RPMI7951 (cell line): ENCODE measurements at regions not wholly inside any gene's neighbourhood (a gene's known extent, or its start where the extent isn't known, plus 50 kb on each side); places are given as distances from the start of the nearest gene placed in this dataset.

Source experiments
- DNase-seq: peaks from one replicate; pipeline ENCODE4 v3.0.0-alpha.2; 2012; ENCODE audit warnings: low read depth

- no peak for DNase-seq
These were observed 80.1 kb upstream of the CREB1 start for GRCh38 chr2:207449642-207450165.

DNA sequence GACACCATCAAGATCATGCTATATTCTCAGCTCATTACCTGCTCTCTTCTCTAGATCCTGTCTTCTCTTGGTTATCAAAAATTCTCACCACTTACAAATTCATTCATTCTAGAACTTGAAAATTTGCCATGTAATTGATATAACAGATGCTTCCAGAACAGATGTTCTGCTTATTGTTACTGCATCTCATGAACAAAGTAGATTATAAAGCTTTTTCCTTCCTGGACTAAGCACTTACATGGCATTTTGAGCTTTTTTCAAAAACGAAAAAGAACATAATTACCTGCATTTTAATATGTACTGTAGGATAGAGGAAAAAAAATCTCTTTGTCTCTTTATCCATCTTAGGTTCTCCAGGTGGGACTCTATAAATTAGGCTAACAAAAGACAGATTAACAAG, 79.6 kb upstream of the CREB1 start:
- no peak for DNase-seq

DNA sequence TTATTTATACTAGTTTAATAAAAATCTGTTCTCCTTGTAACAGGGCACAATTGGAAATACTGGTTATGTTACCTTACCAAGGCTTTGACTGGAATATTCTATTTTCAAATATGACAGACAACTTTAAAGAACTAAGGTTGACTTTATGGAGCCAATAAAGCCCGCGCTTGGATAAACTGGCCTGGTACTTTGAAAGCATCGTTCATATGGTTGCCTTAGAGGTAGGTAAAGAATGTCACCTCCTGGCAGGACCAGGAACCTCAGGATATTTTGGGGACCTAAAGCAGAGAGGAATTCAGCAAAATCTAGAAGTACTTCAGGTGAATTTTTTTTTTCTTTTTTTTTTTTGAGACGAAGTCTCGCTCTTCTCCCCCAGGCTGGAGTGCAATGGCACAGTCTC, 71.2 kb upstream of the CREB1 start:
- no peak for DNase-seq

GRCh38 chr2:207459990-207460757, 69.6 kb upstream of the CREB1 start:
- DNase-seq: no peak

DNA sequence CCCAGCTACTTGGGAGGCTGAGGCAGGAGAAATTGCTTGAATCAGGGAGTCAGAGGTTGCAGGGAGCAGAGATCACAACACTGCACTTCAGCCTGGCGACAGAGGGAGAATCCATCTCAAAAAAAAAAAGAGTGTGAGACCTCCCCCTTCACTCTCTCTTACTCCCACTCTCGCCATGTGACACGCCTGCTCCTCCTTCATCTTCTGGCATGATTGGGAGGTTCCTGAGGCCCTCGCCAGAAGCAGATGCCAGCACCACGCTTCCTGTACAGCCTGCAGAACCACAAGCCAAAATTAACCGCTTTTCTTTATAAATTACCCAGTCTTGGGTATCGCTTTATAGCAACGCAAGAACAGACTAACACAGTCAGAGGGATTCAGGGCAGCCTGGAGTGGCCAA, 66.3 kb upstream of the CREB1 start:
- no peak for DNase-seq

DNA sequence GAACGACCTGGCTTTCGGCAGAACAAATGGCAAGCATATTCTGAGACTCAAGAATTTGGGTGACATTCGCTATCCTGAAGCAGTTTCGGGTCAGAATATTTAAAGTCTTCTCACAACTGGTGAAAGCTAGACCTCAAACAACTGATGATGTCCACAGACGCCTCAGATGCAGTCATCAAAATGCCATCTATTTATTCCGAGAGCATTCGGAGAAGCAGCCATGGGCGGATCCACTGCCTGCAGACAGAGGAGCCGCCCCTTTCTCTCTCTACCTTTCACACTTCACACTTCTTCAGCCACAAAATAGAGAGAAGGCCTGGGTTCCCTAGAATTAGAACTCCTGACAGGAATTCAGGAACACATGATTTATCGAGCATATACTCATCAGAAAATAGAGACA, 65.8 kb upstream of the CREB1 start:
- DNase-seq: no peak

DNA sequence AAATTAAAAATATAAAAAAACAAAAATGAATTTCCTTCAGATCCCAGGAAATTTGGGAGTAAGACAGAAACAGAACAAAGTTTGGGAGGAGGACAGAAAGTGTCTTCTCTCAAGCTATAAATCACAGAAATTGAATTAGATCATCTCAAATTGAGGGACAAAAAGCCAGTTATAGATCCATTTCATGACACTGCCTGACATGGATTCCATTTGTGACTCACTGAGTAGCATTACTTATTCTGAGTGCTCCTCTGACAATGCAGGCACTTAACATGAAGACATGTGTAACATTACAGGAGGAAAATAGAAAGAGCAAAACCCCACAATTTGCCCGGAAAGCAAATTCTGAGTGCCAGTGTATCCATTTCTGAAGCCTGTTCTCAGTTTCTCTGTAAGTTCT, 63.9 kb upstream of the CREB1 start:
- no peak for DNase-seq

- DNase-seq: peak; percentile 75
These were observed 61.9 kb upstream of the CREB1 start for GRCh38 chr2:207467716-207468347.

DNA sequence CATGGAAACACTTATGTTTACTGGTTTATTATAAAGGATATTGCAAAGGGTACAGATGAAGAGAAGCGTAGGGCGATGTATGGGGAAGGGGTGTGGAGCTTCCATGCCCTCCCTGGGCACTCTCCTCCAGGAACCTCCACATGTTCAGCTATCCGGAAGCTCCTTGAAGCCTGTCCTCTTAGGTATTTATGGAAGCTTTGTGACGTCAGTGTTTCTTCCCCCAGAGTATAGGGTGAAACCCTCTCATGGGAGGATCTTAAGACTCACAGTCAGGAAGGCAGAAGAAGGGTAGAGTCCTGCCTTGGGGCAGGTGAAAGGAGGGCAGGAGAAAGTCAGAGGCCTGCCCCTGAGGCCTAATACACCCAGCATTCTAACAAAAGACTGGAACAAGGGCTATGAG, 61.3 kb upstream of the CREB1 start:
- no peak for DNase-seq

DNA sequence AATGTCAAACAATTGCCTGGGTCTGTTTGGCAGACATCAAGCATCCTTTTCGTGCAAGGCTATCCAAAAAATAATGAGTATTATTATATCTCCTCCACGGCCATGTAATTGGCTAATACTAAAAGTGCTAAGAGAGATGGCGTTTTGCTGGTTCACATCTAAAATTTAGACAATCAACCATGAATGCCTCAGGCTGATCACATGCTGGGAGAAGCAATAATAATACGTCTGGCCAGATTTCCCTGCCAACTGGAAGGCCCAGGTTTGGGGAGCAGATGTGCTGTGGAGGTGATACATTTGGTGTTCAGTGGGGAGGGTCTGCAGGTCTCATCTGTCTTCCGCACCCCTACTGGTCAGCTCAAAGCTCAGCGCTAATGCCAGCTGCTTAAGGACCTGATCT, 60.3 kb upstream of the CREB1 start:
- no peak for DNase-seq

GRCh38 chr2:207469943-207470729, 59.6 kb upstream of the CREB1 start:
- no peak for DNase-seq

GRCh38 chr2:207471261-207471660, 58.5 kb upstream of the CREB1 start:
- no peak for DNase-seq

- no peak for DNase-seq
These were observed 57.3 kb upstream of the CREB1 start for GRCh38 chr2:207472343-207473048.

- DNase-seq: peak; percentile 80
These were observed 56.5 kb upstream of the CREB1 start for GRCh38 chr2:207473049-207473930.

DNA sequence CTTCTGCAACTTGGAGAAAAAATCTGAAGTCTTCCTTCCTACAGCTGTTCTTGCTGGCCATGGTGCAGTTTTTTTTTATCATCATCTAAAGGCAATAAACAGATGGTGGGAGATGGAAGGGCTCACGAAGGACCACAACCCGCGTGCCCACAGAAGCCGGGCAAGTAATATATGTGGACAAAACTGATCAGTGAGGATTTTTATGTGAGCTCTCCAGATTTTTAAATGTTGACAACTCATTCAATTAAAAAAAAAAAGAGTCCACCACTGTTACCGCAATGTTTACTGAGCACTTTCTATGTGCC, 55.9 kb upstream of the CREB1 start:
- DNase-seq: no peak

- DNase-seq: peak; percentile 57
These were observed 54.8 kb upstream of the CREB1 start for GRCh38 chr2:207474863-207475485.

DNA sequence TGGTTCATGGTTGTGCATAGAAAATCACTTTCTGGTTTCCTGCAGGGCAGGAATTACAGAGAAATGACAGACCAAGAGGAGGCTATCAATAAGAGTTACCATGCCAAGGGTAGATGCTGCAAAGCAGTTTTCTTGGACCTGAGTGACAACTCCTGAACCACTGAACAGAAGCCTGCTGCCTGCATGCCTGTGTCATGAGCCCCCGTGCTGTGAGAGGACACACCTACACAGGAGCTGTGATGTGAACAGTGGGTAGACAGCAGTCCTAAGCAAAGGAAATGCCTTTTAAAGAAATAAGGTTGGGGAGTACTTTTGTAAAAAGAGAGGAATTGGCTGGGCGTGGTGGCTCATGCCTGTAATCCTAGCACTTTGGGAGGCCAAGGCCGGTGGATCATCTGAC, 54.2 kb upstream of the CREB1 start:
- DNase-seq: no peak

DNA sequence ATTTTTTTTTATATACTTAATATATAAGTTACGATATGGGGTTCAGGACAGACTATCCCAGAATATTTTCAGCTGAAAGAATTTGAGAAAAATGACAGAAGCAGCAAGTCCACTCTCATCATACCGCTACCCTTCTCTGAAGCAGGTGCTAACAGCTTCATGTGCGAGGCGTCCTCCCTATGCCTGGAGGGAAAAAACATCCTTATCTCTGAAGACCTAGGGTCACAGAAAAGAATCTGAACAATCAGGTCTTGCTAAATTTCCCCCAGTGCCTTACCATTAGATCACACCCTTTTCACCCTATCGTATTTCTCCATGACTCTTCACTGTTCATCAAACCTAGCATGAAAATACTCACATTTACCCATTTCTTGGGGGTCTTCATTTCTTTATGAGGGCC, 51.9 kb upstream of the CREB1 start:
- no peak for DNase-seq

GRCh38 chr2:207478572-207478971, 51.2 kb upstream of the CREB1 start:
- DNase-seq: no peak

- DNase-seq: no peak
These were observed 50.5 kb upstream of the CREB1 start for GRCh38 chr2:207479198-207479785.
